PC-9 (cell line): ENCODE measurements at regions not wholly inside any gene's neighbourhood (a gene's known extent, or its start where the extent isn't known, plus 50 kb on each side); places are given as distances from the start of the nearest gene placed in this dataset.

Source experiments
- BruUV-seq: library from RNA; stranded (reverse); fragments of 400-500 nt; replicated peaks from 2 replicates; lab custom pipeline; 2021; lab: Mats Ljungman, UMichigan
- CTCF ChIA-PET: fragments of 300-600 bp; sonication (Branson Sonifier 250); formaldehyde crosslinking; loops from one replicate; lab custom pipeline; 2022; ENCODE audit warnings: antibody characterized with exemption; lab: Charles Lee
- POLR2A ChIA-PET: fragments of 300-600 bp; sonication (Branson Sonifier 250); formaldehyde crosslinking; loops from one replicate; lab custom pipeline; 2022; ENCODE audit warnings: antibody characterized with exemption; ENCODE audit not compliant: unreplicated experiment; lab: Charles Lee
- DNase-seq, 2 experiments: peaks; one replicate each; pipeline versions ENCODE4 v3.0.0 to v3.0.0-alpha.2; 2015 to 2022; ENCODE audit warnings: mixed read lengths in 1 of 2
- H2AFZ ChIP-seq: fragments of 200-600 bp; sonication (generic); 2 replicates; pipeline ENCODE4 v1.8.1; 2017; ENCODE audit warnings: antibody characterized with exemption
- H3F3A ChIP-seq: fragments of 200-600 bp; sonication (generic); 2 replicates; pipeline ENCODE4 v1.8.1; 2017; ENCODE audit warnings: antibody characterized with exemption, mild to moderate bottlenecking, low read depth; ENCODE audit not compliant: insufficient read depth
- H3K27ac ChIP-seq: fragments of 200-600 bp; sonication (generic); 2 replicates; pipeline ENCODE4 v1.6.1; 2016; ENCODE audit warnings: mixed run types
- H3K27me3 ChIP-seq: fragments of 200-600 bp; sonication (generic); 2 replicates; pipeline ENCODE4 v1.6.1; 2016; ENCODE audit warnings: low read depth, mixed run types; ENCODE audit not compliant: insufficient read depth
- H3K36me3 ChIP-seq: fragments of 200-600 bp; sonication (generic); 2 replicates; pipeline ENCODE4 v1.6.1; 2016; ENCODE audit warnings: low read depth, mixed run types
- H3K4me1 ChIP-seq: fragments of 200-600 bp; sonication (generic); replicated peaks from 2 replicates; pipeline ENCODE4 v1.6.1; 2016; ENCODE audit warnings: mixed run types; ENCODE audit not compliant: insufficient read depth
- H3K4me2 ChIP-seq: fragments of 200-600 bp; sonication (generic); 2 replicates; pipeline ENCODE4 v1.6.1; 2017; ENCODE audit warnings: mixed run types
- H3K4me3 ChIP-seq: fragments of 200-600 bp; sonication (generic); 2 replicates; pipeline ENCODE4 v1.6.1; 2016; ENCODE audit warnings: mixed run types
- H3K79me2 ChIP-seq: fragments of 200-600 bp; sonication (generic); 2 replicates; pipeline ENCODE4 v1.6.1; 2017; ENCODE audit warnings: low read depth, mixed run types
- H3K9me2 ChIP-seq: fragments of 200-600 bp; sonication (generic); 2 replicates; pipeline ENCODE4 v1.8.1; 2017; ENCODE audit warnings: mild to moderate bottlenecking; ENCODE audit not compliant: insufficient read depth
- H3K9me3 ChIP-seq: fragments of 200-600 bp; sonication (generic); 2 replicates; pipeline ENCODE4 v1.8.1; 2016; ENCODE audit warnings: low read depth; ENCODE audit not compliant: insufficient read depth
- H4K20me1 ChIP-seq: fragments of 200-600 bp; sonication (generic); 2 replicates; pipeline ENCODE4 v1.8.1; 2017; ENCODE audit not compliant: insufficient read depth
- EZH2 ChIP-seq: fragments of 200-600 bp; sonication (generic); IDR thresholded peaks from 2 replicates; pipeline ENCODE4 v1.8.0; 2017; ENCODE audit warnings: antibody characterized with exemption, low read depth
- intact Hi-C: fragments of 100-400 bp; cut with micrococcal nuclease; formaldehyde crosslinking; loops from one replicate; pipeline ENCODE4 v1.10.0; 2022; ENCODE audit not compliant: unreplicated experiment
- TF ChIP-seq, protein P1 (sequence below): fragments of 200-600 bp; sonication (generic); conservative IDR thresholded peaks from 2 replicates; pipeline ENCODE4 v1.6.1; 2017; ENCODE audit warnings: mixed run types, antibody characterized with exemption, mild to moderate bottlenecking, moderate library complexity

DNA sequence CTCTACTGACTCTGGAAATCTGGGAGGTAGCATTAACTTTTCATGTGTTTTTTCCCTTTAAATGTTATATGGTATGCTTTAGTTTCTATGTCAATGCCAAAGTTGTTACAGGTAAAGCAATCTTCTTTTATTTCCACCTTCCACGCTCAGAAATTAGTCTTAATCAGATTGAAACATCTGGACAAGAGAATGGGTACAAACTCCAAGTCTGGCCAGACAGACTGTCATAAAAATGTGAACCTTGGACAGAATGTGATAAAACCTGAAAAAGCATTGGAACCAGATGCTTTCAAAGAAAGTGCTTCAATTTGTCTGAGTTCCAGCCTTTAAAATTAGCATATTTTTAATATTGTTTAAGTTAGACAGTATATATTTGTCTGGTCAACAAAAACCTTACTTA lies 110.7 kb upstream of the P2RY1 start:
- Histone ChIP-seq H2AFZ (no peak overlapping the region), H3K79me2 (no peaks in the 10 kb centered on the region), H3K4me3 (no peak overlapping the region), H3K27me3 (no peaks in the 10 kb centered on the region), H3K9me3 (no peaks in the 10 kb centered on the region), H3K9me2 (no peaks in the 10 kb centered on the region), H3K4me1 (peaks cover 2% of the 10 kb centered on the region; the same call in 1 of the 2 replicates), H3K4me2 (no peak overlapping the region), H4K20me1 (no peaks in the 10 kb centered on the region; the same call in 1 of the 2 replicates), H3F3A (no peaks in the 10 kb centered on the region), H3K36me3 (no peaks in the 10 kb centered on the region), H3K27ac (no peak overlapping the region)
- POLR2A ChIA-PET: no interaction called here
- TF ChIP-seq EZH2: no peak
- TF ChIP-seq, protein P1, sequence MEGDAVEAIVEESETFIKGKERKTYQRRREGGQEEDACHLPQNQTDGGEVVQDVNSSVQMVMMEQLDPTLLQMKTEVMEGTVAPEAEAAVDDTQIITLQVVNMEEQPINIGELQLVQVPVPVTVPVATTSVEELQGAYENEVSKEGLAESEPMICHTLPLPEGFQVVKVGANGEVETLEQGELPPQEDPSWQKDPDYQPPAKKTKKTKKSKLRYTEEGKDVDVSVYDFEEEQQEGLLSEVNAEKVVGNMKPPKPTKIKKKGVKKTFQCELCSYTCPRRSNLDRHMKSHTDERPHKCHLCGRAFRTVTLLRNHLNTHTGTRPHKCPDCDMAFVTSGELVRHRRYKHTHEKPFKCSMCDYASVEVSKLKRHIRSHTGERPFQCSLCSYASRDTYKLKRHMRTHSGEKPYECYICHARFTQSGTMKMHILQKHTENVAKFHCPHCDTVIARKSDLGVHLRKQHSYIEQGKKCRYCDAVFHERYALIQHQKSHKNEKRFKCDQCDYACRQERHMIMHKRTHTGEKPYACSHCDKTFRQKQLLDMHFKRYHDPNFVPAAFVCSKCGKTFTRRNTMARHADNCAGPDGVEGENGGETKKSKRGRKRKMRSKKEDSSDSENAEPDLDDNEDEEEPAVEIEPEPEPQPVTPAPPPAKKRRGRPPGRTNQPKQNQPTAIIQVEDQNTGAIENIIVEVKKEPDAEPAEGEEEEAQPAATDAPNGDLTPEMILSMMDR: no peak
- CTCF ChIA-PET: no interaction called here
- DNase-seq: no peak
- intact Hi-C loops: no loop called here
- no TSS peak for BruUV-seq

DNA sequence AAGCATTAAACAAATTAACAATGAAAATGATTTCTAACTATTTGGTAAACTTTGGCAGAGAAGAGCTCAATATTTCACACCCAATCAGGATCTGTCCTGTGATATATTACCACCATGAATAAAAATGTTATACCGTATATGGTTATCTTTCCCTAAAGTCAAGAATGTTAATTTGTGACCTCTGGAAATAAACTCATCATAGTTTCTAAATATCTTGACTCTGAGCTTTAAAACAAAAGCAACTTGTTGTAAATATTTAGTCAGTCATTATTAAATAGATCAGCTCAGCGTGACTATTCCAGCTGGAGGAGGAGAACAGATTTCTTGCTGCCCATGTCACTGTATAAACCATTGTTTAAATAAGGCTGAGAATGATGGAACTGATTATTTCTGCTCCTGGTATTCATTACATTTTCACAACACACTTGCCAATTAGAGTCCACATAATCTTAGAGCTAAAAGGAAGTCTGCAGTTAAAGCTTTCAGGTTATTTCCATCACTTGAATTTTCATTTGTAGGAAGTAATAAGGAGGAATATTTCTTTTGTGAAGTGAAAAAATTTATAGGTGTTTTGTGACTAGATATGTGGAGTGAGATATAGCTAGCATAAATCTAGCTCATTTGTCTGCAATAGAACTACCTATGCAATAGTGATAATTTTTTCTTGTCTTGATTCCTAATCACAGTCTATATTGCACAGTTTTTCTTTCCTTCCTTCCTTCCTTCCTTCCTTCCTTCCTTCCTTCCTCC lies 106.5 kb upstream of the P2RY1 start:
- ChIA-PET CTCF (no interaction called here), POLR2A (interaction anchor here (0.6 kb wide), 1 partner anchor 1234 kb away, joined by 8 read pairs; no protein-coding TSS in a partner anchor)
- H2AFZ ChIP-seq: no peak overlapping the region
- H3K4me2 ChIP-seq: no peak overlapping the region
- H3F3A ChIP-seq: no peaks in the 10 kb centered on the region
- DNase-seq: no peak
- BruUV-seq: no TSS peak
- TF ChIP-seq, protein P1: no peak
- intact Hi-C loops: no loop called here
- no peaks in the 10 kb centered on the region for H3K79me2 ChIP-seq
- no peaks in the 10 kb centered on the region for H3K4me1 ChIP-seq
- no peak overlapping the region for H3K27ac ChIP-seq
- no peaks in the 10 kb centered on the region for H3K36me3 ChIP-seq
- H4K20me1 ChIP-seq: no peaks in the 10 kb centered on the region; the same call in 1 of the 2 replicates
- H3K4me3 ChIP-seq: no peak overlapping the region
- no peaks in the 10 kb centered on the region for H3K27me3 ChIP-seq
- H3K9me3 ChIP-seq: no peaks in the 10 kb centered on the region
- no peaks in the 10 kb centered on the region for H3K9me2 ChIP-seq

GRCh38 chr3:152729906-152730305 lies 105.0 kb upstream of the P2RY1 start:
- ChIA-PET POLR2A (no interaction called here), CTCF (no interaction called here)
- H3K9me2 ChIP-seq: peaks cover 3% of the 10 kb centered on the region; the same call in 1 of the 2 replicates
- H3K4me2 ChIP-seq: no peak overlapping the region
- H3K9me3 ChIP-seq: no peaks in the 10 kb centered on the region
- H2AFZ ChIP-seq: no peak overlapping the region
- no peaks in the 10 kb centered on the region for H3K4me1 ChIP-seq
- no peaks in the 10 kb centered on the region for H3K79me2 ChIP-seq
- H3F3A ChIP-seq: no peaks in the 10 kb centered on the region
- H3K27ac ChIP-seq: no peak overlapping the region
- DNase-seq: no peak
- H3K36me3 ChIP-seq: no peaks in the 10 kb centered on the region
- no TSS peak for BruUV-seq
- intact Hi-C loops: no loop called here
- H3K27me3 ChIP-seq: no peaks in the 10 kb centered on the region
- H4K20me1 ChIP-seq: no peaks in the 10 kb centered on the region
- no peak for TF ChIP-seq EZH2
- TF ChIP-seq, protein P1: no peak
- no peak overlapping the region for H3K4me3 ChIP-seq
